ENCODE measurements at regions not wholly inside any gene's neighbourhood (a gene's known extent, or its start where the extent isn't known, plus 50 kb on each side); places are given as distances from the start of the nearest gene placed in this dataset.

DNA sequence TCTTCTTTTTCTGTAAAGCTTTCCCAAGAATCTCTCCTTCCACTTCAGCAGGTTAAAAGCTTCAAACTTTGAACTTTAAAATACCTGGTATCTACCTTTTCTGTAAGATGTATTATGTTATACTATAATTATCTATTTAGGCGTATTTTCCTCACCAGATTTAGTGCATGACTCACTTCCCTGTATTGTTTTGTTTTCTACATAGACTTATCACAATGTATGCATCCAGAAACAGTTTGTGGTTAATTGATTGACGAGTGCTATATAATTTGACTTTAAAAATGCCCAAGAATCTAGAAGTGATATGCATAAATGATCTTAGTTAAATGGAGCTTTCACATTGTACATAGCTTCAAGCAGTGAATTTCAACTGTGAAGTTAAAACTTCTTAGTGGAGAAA, 473.9 kb upstream of the CDH2 start:
- TF ChIP-seq, protein P1, sequence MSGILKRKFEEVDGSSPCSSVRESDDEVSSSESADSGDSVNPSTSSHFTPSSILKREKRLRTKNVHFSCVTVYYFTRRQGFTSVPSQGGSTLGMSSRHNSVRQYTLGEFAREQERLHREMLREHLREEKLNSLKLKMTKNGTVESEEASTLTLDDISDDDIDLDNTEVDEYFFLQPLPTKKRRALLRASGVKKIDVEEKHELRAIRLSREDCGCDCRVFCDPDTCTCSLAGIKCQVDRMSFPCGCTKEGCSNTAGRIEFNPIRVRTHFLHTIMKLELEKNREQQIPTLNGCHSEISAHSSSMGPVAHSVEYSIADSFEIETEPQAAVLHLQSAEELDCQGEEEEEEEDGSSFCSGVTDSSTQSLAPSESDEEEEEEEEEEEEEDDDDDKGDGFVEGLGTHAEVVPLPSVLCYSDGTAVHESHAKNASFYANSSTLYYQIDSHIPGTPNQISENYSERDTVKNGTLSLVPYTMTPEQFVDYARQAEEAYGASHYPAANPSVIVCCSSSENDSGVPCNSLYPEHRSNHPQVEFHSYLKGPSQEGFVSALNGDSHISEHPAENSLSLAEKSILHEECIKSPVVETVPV (CRISPR knock-in tag; IDR thresholded peaks at IDR 0.05), result no peak
- TF ChIP-seq ZNF8 (CRISPR knock-in tag; IDR thresholded peaks at IDR 0.05), result no peak
- no peak for ATAC-seq

DNA sequence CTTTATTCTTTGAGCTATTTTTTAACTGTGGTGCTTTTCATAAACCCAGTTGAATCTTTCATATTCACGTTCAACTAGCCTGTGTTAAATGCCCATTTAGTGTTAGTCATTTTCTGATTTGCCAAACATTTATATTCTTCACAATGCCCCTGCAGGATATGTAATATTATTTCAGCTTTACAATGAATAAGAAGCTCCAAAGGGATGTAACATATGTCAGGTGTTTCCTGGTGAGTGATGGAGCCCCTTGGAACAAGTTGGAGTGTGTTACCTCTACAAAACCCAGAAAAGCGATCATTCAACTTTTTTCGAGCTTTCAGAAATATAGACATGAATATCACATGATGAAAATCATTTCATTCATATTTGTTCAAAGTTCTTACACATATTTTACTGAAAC, 471.0 kb upstream of the CDH2 start:
- no peak for TF ChIP-seq ZNF8 (CRISPR knock-in tag; IDR thresholded peaks at IDR 0.05)
- TF ChIP-seq, protein P2, sequence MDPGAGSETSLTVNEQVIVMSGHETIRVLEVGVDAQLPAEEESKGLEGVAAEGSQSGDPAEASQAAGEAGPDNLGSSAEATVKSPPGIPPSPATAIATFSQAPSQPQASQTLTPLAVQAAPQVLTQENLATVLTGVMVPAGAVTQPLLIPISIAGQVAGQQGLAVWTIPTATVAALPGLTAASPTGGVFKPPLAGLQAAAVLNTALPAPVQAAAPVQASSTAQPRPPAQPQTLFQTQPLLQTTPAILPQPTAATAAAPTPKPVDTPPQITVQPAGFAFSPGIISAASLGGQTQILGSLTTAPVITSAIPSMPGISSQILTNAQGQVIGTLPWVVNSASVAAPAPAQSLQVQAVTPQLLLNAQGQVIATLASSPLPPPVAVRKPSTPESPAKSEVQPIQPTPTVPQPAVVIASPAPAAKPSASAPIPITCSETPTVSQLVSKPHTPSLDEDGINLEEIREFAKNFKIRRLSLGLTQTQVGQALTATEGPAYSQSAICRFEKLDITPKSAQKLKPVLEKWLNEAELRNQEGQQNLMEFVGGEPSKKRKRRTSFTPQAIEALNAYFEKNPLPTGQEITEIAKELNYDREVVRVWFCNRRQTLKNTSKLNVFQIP (CRISPR knock-in tag; IDR thresholded peaks at IDR 0.05; ENCODE audit: borderline replicate concordance, low read depth), result no peak
- no peak for TF ChIP-seq ESRRG (CRISPR knock-in tag; IDR thresholded peaks at IDR 0.05)
- no peak for TF ChIP-seq ZC3H10 (CRISPR knock-in tag; IDR thresholded peaks at IDR 0.05)
- no peak for TF ChIP-seq PPARA (CRISPR knock-in tag; IDR thresholded peaks at IDR 0.05; ENCODE audit: borderline replicate concordance)
- TF ChIP-seq ARNTL (CRISPR knock-in tag; IDR thresholded peaks at IDR 0.05; ENCODE audit: borderline replicate concordance, low read depth), result no peak
- no peak for TF ChIP-seq ISL1 (CRISPR knock-in tag; IDR thresholded peaks at IDR 0.05)
- TF ChIP-seq, protein P3, sequence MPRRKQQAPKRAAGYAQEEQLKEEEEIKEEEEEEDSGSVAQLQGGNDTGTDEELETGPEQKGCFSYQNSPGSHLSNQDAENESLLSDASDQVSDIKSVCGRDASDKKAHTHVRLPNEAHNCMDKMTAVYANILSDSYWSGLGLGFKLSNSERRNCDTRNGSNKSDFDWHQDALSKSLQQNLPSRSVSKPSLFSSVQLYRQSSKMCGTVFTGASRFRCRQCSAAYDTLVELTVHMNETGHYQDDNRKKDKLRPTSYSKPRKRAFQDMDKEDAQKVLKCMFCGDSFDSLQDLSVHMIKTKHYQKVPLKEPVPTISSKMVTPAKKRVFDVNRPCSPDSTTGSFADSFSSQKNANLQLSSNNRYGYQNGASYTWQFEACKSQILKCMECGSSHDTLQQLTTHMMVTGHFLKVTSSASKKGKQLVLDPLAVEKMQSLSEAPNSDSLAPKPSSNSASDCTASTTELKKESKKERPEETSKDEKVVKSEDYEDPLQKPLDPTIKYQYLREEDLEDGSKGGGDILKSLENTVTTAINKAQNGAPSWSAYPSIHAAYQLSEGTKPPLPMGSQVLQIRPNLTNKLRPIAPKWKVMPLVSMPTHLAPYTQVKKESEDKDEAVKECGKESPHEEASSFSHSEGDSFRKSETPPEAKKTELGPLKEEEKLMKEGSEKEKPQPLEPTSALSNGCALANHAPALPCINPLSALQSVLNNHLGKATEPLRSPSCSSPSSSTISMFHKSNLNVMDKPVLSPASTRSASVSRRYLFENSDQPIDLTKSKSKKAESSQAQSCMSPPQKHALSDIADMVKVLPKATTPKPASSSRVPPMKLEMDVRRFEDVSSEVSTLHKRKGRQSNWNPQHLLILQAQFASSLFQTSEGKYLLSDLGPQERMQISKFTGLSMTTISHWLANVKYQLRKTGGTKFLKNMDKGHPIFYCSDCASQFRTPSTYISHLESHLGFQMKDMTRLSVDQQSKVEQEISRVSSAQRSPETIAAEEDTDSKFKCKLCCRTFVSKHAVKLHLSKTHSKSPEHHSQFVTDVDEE (CRISPR knock-in tag; IDR thresholded peaks at IDR 0.05), result no peak
- TF ChIP-seq, protein P4, sequence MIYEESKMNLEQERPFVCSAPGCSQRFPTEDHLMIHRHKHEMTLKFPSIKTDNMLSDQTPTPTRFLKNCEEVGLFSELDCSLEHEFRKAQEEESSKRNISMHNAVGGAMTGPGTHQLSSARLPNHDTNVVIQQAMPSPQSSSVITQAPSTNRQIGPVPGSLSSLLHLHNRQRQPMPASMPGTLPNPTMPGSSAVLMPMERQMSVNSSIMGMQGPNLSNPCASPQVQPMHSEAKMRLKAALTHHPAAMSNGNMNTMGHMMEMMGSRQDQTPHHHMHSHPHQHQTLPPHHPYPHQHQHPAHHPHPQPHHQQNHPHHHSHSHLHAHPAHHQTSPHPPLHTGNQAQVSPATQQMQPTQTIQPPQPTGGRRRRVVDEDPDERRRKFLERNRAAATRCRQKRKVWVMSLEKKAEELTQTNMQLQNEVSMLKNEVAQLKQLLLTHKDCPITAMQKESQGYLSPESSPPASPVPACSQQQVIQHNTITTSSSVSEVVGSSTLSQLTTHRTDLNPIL (CRISPR knock-in tag; IDR thresholded peaks at IDR 0.05; ENCODE audit: low read depth), result no peak
- no peak for TF ChIP-seq TOX (CRISPR knock-in tag; IDR thresholded peaks at IDR 0.05; ENCODE audit: borderline replicate concordance)
- TF ChIP-seq TCF4 (CRISPR knock-in tag; IDR thresholded peaks at IDR 0.05; ENCODE audit: borderline replicate concordance), result no peak
- TF ChIP-seq ZNF565 (CRISPR knock-in tag; conservative IDR thresholded peaks at IDR 0.05; ENCODE audit: low read depth), result no peak
- TF ChIP-seq ZNF70 (CRISPR knock-in tag; IDR thresholded peaks at IDR 0.05), result no peak
- no peak for TF ChIP-seq RARB (CRISPR knock-in tag; IDR thresholded peaks at IDR 0.05)
- no peak for ATAC-seq

GRCh38 chr18:28637897-28638296, 461.0 kb upstream of the CDH2 start:
- ATAC-seq, result no peak
- TF ChIP-seq, protein P4 (CRISPR knock-in tag; IDR thresholded peaks at IDR 0.05; ENCODE audit: low read depth), result no peak
- TF ChIP-seq, protein P2 (CRISPR knock-in tag; IDR thresholded peaks at IDR 0.05; ENCODE audit: borderline replicate concordance, low read depth), result no peak
- TF ChIP-seq BACH2 (CRISPR knock-in tag; IDR thresholded peaks at IDR 0.05; ENCODE audit: borderline replicate concordance), result no peak
- TF ChIP-seq, protein P3 (CRISPR knock-in tag; IDR thresholded peaks at IDR 0.05), result no peak
- no peak for TF ChIP-seq RARB (CRISPR knock-in tag; IDR thresholded peaks at IDR 0.05)
- TF ChIP-seq TOX (CRISPR knock-in tag; IDR thresholded peaks at IDR 0.05; ENCODE audit: borderline replicate concordance), result no peak
- no peak for TF ChIP-seq ZFP30 (CRISPR knock-in tag; IDR thresholded peaks at IDR 0.05)
- TF ChIP-seq GLIS3 (CRISPR knock-in tag; IDR thresholded peaks at IDR 0.05), result no peak
- no peak for TF ChIP-seq ARNTL (CRISPR knock-in tag; IDR thresholded peaks at IDR 0.05; ENCODE audit: borderline replicate concordance, low read depth)

All from SK-N-SH treated with all-trans-retinoic acid at 6 μM for 48 hours (cell line).